Mesodermal cell (in vitro differentiated cells): ENCODE measurements at regions not wholly inside any gene's neighbourhood (a gene's known extent, or its start where the extent isn't known, plus 50 kb on each side); places are given as distances from the start of the nearest gene placed in this dataset.

Experiments used
- H3K27ac ChIP-seq: 2 replicates; pipeline ENCODE4 v1.7.0; 2013; ENCODE audit warnings: mild to moderate bottlenecking, low read depth, low read length, moderate library complexity; ENCODE audit not compliant: severe bottlenecking
- H3K36me3 ChIP-seq: 2 replicates; pipeline ENCODE4 v1.7.1; 2013; ENCODE audit warnings: mild to moderate bottlenecking, low read length, moderate library complexity; ENCODE audit not compliant: control insufficient read depth, insufficient read depth
- H3K4me1 ChIP-seq: one replicate; pipeline ENCODE4 v1.7.1; 2013; ENCODE audit warnings: mild to moderate bottlenecking, low read length; ENCODE audit not compliant: insufficient read depth, control insufficient read depth, poor library complexity, severe bottlenecking
- H3K4me3 ChIP-seq: 2 replicates; pipeline ENCODE4 v1.7.0; 2013; ENCODE audit warnings: low read length, control low read depth, mild to moderate bottlenecking; ENCODE audit not compliant: insufficient read depth, poor library complexity, severe bottlenecking; ENCODE audit errors: extremely low read depth
- H3K9me3 ChIP-seq: 2 replicates; pipeline ENCODE4 v1.7.1; 2013; ENCODE audit warnings: mild to moderate bottlenecking, low read length, moderate library complexity; ENCODE audit not compliant: control insufficient read depth
- WGBS, 2 experiments: methylation state at CpG; one replicate each; pipeline ENCODE4 v1.1.5; 2013; ENCODE audit warnings: missing lambda C conversion rate in 2 of 2; ENCODE audit not compliant: insufficient coverage in 2 of 2; 5-methylcytosine and 5-hydroxymethylcytosine counted together

- no CpG with 5 or more reads among the region's 1 CpG for WGBS, 2 experiments
- H3K9me3 ChIP-seq = peaks cover 5% of the 10 kb centered on the region
- no peak overlapping the region for H3K4me3 ChIP-seq
- no peaks in the 10 kb centered on the region for H3K36me3 ChIP-seq
- H3K4me1 ChIP-seq = no peaks in the 10 kb centered on the region
- H3K27ac ChIP-seq = no peak overlapping the region
Measured at GRCh38 chr5:111003623-111004022, 67.9 kb upstream of the TSLP start.

DNA sequence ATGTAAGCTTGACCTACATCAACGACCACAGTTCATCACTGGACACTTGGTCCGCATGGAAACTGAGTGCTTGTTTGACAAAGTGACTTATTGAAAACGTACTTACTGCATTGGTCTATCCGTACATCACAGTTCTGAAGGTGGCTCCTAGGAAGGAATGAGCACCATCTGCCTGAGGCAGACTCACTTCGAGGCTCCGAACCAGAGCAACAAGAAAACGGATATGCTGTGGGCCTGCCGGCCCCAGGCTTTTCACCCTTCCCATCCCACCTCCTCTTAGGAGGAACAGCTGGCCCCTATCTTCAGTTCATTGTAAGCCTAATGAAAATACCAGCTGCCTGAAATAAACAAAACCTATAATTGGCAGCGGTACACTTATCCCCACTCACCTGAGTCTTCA lies 67.2 kb upstream of the TSLP start:
- H3K27ac ChIP-seq = no peak overlapping the region
- H3K9me3 ChIP-seq = peaks cover 5% of the 10 kb centered on the region
- H3K4me1 ChIP-seq = no peaks in the 10 kb centered on the region
- no peaks in the 10 kb centered on the region for H3K36me3 ChIP-seq
- H3K4me3 ChIP-seq = no peak overlapping the region
- WGBS, 2 experiments = 87 to 92% methylated on average over 6 to 9 of the region's 9 CpGs

DNA sequence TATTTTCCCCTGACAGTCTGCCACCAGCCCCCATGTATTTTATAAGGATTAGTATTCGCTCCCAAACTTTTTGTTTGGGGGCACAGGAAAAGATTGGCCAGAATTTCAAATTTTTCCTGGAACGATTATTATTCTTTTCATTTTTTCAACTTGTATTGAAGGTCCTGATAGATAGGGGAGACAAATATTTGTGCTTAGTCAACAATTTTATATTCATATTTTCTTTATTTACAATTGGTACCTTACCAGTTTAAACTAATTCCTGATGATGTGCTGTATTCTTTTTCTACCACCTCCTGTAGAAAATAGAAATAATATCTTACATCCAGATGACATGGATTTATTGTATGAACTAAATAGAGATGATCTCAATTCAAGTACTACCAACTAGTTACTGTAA lies 60.7 kb upstream of the TSLP start:
- Histone ChIP-seq H3K36me3 (no peaks in the 10 kb centered on the region), H3K27ac (no peak overlapping the region), H3K4me3 (no peak overlapping the region), H3K9me3 (no peaks in the 10 kb centered on the region), H3K4me1 (no peaks in the 10 kb centered on the region)
- no CpG with 5 or more reads among the region's 2 CpGs for WGBS, 2 experiments

DNA sequence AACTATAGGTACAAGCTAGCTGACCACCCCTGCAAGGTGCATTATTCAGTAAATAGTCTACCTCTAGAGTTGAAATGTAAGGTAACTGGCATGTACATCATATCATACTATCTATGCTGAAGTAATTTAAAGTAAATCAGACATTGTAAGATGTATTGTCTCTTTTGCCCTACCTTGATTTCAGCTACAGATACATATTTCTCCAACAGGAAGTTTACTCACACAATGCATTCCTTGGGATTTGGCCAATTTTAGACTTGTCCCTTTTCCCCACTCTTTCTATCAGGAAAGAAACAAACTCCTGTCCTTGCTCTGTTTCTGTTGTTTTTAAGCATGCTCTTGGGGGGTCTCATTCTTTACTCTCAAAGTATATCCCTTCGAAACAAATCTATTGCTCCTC lies 58.5 kb upstream of the TSLP start:
- no peaks in the 10 kb centered on the region for H3K4me1 ChIP-seq
- no peak overlapping the region for H3K27ac ChIP-seq
- H3K9me3 ChIP-seq = no peaks in the 10 kb centered on the region
- H3K36me3 ChIP-seq = no peaks in the 10 kb centered on the region
- no peak overlapping the region for H3K4me3 ChIP-seq
- no CpG with 5 or more reads among the region's 1 CpG for WGBS, 2 experiments

- H3K4me1 ChIP-seq = no peaks in the 10 kb centered on the region
- no peak overlapping the region for H3K4me3 ChIP-seq
- no peak overlapping the region for H3K27ac ChIP-seq
- H3K36me3 ChIP-seq = no peaks in the 10 kb centered on the region
- WGBS, 2 experiments = 64 to 84% methylated on average over 2 to 3 of the region's 3 CpGs
- H3K9me3 ChIP-seq = no peaks in the 10 kb centered on the region
Measured at GRCh38 chr5:111016801-111017200, 54.7 kb upstream of the TSLP start.

DNA sequence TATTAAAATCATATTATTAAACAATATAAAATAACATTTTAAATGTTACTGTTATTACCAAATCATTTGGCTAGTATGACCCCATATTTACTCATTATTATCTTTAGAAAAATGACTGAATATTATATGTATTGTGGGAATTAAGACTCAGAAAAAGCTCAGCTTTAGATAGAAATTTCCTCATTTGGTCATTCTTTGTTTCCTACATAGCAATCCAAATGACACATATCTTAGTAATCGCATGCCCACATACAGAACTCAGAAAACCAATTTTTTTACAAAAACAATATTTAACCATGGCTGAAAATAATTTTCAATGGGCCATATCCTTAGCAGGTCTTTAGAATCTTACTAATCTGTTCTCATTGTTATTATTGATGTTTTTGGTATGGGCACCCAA lies 53.8 kb upstream of the TSLP start:
- H3K4me3 ChIP-seq = no peak overlapping the region
- H3K27ac ChIP-seq = no peak overlapping the region
- H3K36me3 ChIP-seq = no peaks in the 10 kb centered on the region
- WGBS, 2 experiments = no CpG with 5 or more reads among the region's 1 CpG
- no peaks in the 10 kb centered on the region for H3K9me3 ChIP-seq
- H3K4me1 ChIP-seq = no peaks in the 10 kb centered on the region
